ENCODE measurements at regions not wholly inside any gene's neighbourhood (a gene's known extent, or its start where the extent isn't known, plus 50 kb on each side); places are given as distances from the start of the nearest gene placed in this dataset.

DNA sequence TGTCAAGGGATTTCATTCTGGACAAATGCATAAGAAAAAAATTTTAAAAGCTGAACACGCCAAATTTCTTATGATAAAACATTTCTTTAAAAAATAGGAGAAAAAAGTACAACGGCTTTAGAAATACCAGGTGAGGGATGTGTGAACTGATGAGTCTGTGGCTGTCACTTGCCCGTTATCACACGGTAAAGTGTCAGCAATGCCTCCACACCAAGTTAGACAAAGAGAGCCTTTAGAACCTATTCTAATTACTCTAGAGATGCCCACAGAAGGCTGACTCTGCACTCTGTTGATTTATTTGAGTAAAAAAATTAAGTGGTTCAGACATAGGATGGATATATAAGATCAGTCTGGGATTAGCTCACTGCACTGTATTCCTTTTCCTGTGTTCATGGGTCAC lies 523.8 kb downstream of the RNF144A start:
- TF ChIP-seq, protein P1, sequence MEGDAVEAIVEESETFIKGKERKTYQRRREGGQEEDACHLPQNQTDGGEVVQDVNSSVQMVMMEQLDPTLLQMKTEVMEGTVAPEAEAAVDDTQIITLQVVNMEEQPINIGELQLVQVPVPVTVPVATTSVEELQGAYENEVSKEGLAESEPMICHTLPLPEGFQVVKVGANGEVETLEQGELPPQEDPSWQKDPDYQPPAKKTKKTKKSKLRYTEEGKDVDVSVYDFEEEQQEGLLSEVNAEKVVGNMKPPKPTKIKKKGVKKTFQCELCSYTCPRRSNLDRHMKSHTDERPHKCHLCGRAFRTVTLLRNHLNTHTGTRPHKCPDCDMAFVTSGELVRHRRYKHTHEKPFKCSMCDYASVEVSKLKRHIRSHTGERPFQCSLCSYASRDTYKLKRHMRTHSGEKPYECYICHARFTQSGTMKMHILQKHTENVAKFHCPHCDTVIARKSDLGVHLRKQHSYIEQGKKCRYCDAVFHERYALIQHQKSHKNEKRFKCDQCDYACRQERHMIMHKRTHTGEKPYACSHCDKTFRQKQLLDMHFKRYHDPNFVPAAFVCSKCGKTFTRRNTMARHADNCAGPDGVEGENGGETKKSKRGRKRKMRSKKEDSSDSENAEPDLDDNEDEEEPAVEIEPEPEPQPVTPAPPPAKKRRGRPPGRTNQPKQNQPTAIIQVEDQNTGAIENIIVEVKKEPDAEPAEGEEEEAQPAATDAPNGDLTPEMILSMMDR (IDR thresholded peaks at IDR 0.05): no peak
- TF ChIP-seq EZH2 (IDR thresholded peaks at IDR 0.05): no peak
